Neuronal stem cell (in vitro differentiated cells): ENCODE measurements at regions not wholly inside any gene's neighbourhood (a gene's known extent, or its start where the extent isn't known, plus 50 kb on each side); places are given as distances from the start of the nearest gene placed in this dataset.
"Not testable (repeated sequence)": the region's sequence is repeated elsewhere in the genome, so short reads cannot be mapped to it uniquely, and the experiment has no call there.

Experiments
- DNase-seq: peaks from one replicate; pipeline ENCODE4 v3.0.0-alpha.2; 2013; ENCODE audit warnings: low spot score
- H2AFZ ChIP-seq: one replicate; pipeline ENCODE4 v1.6.1; 2013; ENCODE audit warnings: mild to moderate bottlenecking, low read length, inconsistent platforms
- H2AK5ac ChIP-seq: 2 replicates; pipeline ENCODE4 v1.6.1; 2013; ENCODE audit warnings: low read depth, mild to moderate bottlenecking, inconsistent platforms, low read length, moderate library complexity, mixed read lengths
- H2BK120ac ChIP-seq: 2 replicates; pipeline ENCODE4 v1.6.1; 2013; ENCODE audit warnings: low read depth, mild to moderate bottlenecking, inconsistent platforms, low read length, moderate library complexity, mixed read lengths
- H2BK12ac ChIP-seq: one replicate; pipeline ENCODE4 v1.6.1; 2013; ENCODE audit warnings: low read length, inconsistent platforms
- H2BK15ac ChIP-seq: 2 replicates; pipeline ENCODE4 v1.6.1; 2013; ENCODE audit warnings: mild to moderate bottlenecking, low read length, inconsistent platforms, mixed read lengths
- H2BK5ac ChIP-seq: one replicate; pipeline ENCODE4 v1.6.1; 2013; ENCODE audit warnings: inconsistent platforms, mild to moderate bottlenecking, low read length, moderate library complexity
- H3K14ac ChIP-seq: one replicate; pipeline ENCODE4 v1.6.1; 2013; ENCODE audit warnings: low read length, inconsistent platforms
- H3K18ac ChIP-seq: 2 replicates; pipeline ENCODE4 v1.6.1; 2013; ENCODE audit warnings: low read length, inconsistent platforms
- H3K23ac ChIP-seq: 2 replicates; pipeline ENCODE4 v1.6.1; 2013; ENCODE audit warnings: low read depth, mild to moderate bottlenecking, mixed read lengths, low read length, inconsistent platforms; ENCODE audit not compliant: poor library complexity
- H3K27ac ChIP-seq: replicated peaks from 3 replicates; pipeline ENCODE4 v1.5.1; 2013; ENCODE audit warnings: low read length, inconsistent platforms
- H3K27me3 ChIP-seq, 3 experiments: 2 replicates each; pipeline ENCODE4 v1.6.1; 2013; ENCODE audit warnings: low read length in 3 of 3, mild to moderate bottlenecking in 2 of 3, inconsistent platforms in 1 of 3, low read depth in 1 of 3, mixed read lengths in 1 of 3, moderate library complexity in 1 of 3; ENCODE audit not compliant: control insufficient read depth in 3 of 3, insufficient read depth in 3 of 3
- H3K36me3 ChIP-seq, 2 donors: replicated peaks in 1 of 2; 2 replicates each; pipeline ENCODE4 v1.6.1; 2013; ENCODE audit warnings: low read length in 2 of 2; ENCODE audit not compliant: control insufficient read depth in 2 of 2, insufficient read depth in 2 of 2
- H3K4ac ChIP-seq: 2 replicates; pipeline ENCODE4 v1.6.1; 2013; ENCODE audit warnings: inconsistent platforms, mild to moderate bottlenecking, low read length, moderate library complexity
- H3K4me1 ChIP-seq, 2 donors: 1 replicate in 1 of 2; 2 replicates in 1 of 2; pipeline ENCODE4 v1.6.1; 2013; ENCODE audit warnings: low read length in 2 of 2, low read depth in 1 of 2; ENCODE audit not compliant: control insufficient read depth in 2 of 2, insufficient read depth in 1 of 2
- H3K4me2 ChIP-seq: one replicate; pipeline ENCODE4 v1.6.1; 2013; ENCODE audit warnings: mild to moderate bottlenecking, low read length, inconsistent platforms; ENCODE audit not compliant: insufficient read depth, poor library complexity, severe bottlenecking
- H3K4me3 ChIP-seq, 2 donors: 2 replicates each; pipeline ENCODE4 v1.5.1; 2013; ENCODE audit warnings: low read length in 2 of 2, mild to moderate bottlenecking in 2 of 2, inconsistent platforms in 1 of 2, moderate library complexity in 1 of 2
- H3K79me1 ChIP-seq: one replicate; pipeline ENCODE4 v1.6.1; 2013; ENCODE audit warnings: low read depth, mild to moderate bottlenecking, inconsistent platforms, low read length, moderate library complexity
- H3K9ac ChIP-seq: one replicate; pipeline ENCODE4 v1.6.1; 2013; ENCODE audit warnings: mild to moderate bottlenecking, low read depth, low read length, inconsistent platforms; ENCODE audit not compliant: poor library complexity
- H3K9me3 ChIP-seq, 2 donors: replicated peaks in 1 of 2; 2 replicates each; pipeline versions ENCODE3 to v1.6.1; 2013; ENCODE audit warnings: low read length in 2 of 2, mild to moderate bottlenecking in 2 of 2, inconsistent platforms in 1 of 2, low read depth in 1 of 2, mixed read lengths in 1 of 2, moderate library complexity in 1 of 2; ENCODE audit not compliant: control insufficient read depth in 2 of 2, insufficient read depth in 1 of 2
- H4K8ac ChIP-seq: one replicate; pipeline ENCODE4 v1.6.1; 2013; ENCODE audit warnings: low read depth, mild to moderate bottlenecking, inconsistent platforms, low read length, moderate library complexity
- H4K91ac ChIP-seq: one replicate; pipeline ENCODE4 v1.6.1; 2013; ENCODE audit warnings: low read length, low read depth, mild to moderate bottlenecking, inconsistent platforms; ENCODE audit not compliant: poor library complexity
- WGBS, 2 donors: extraction: QIAGEN DNeasy Blood & Tissue Kit; methylation state at CpG; one replicate each; pipeline ENCODE4 v1.1.7; 2013; ENCODE audit warnings: missing lambda C conversion rate in 2 of 2, mixed read lengths in 1 of 2; ENCODE audit not compliant: insufficient read length in 2 of 2, insufficient replicate concordance in 1 of 2; ENCODE audit errors: extremely low coverage in 2 of 2; 5-methylcytosine and 5-hydroxymethylcytosine counted together

GRCh38 chr14:63147018-63147417, 57.2 kb upstream of the RHOJ start:
- Histone ChIP-seq H3K14ac (no peak overlapping the region), H3K4me2 (no peak overlapping the region), H2BK12ac (no peak overlapping the region), H3K9ac (no peak overlapping the region), H2BK120ac (no peak overlapping the region), H3K4me1 (no peaks in the 10 kb centered on the region), H4K8ac (no peak overlapping the region), H3K9me3 (peaks cover 0 to 3% of the 10 kb centered on the region in 2 donors), H2BK5ac (no peak overlapping the region), H2BK15ac (no peak overlapping the region), H3K27ac (no peak overlapping the region), H4K91ac (no peak overlapping the region), H3K27me3 (no peaks in the 10 kb centered on the region), H3K4ac (no peak overlapping the region), H3K23ac (no peak overlapping the region), H3K79me1 (no peaks in the 10 kb centered on the region), H3K36me3 (no peaks in the 10 kb centered on the region), H2AK5ac (no peak overlapping the region), H2AFZ (no peak overlapping the region), H3K4me3 (no peak overlapping the region), H3K18ac (no peak overlapping the region)
- no peak for DNase-seq
- no CpG with 5 or more reads among the region's 2 CpGs for WGBS, 2 donors

GRCh38 chr14:63134801-63135200, 69.4 kb upstream of the RHOJ start:
- H3K36me3 ChIP-seq = no peaks in the 10 kb centered on the region
- no peak overlapping the region for H3K4me3 ChIP-seq
- no peak overlapping the region for H2BK5ac ChIP-seq
- no peak overlapping the region for H3K14ac ChIP-seq
- H3K27ac ChIP-seq = no peak overlapping the region
- H4K8ac ChIP-seq = no peak overlapping the region
- peak; percentile 4 for DNase-seq
- no peak overlapping the region for H2BK120ac ChIP-seq
- no peaks in the 10 kb centered on the region for H3K9me3 ChIP-seq
- H3K4me2 ChIP-seq = no peak overlapping the region
- no peaks in the 10 kb centered on the region for H3K4me1 ChIP-seq
- no peak overlapping the region for H2BK15ac ChIP-seq
- no peaks in the 10 kb centered on the region for H3K79me1 ChIP-seq
- no peak overlapping the region for H3K9ac ChIP-seq
- H3K27me3 ChIP-seq = no peaks in the 10 kb centered on the region
- no CpG with 5 or more reads among the region's 2 CpGs for WGBS, 2 donors
- no peak overlapping the region for H4K91ac ChIP-seq
- H2AFZ ChIP-seq = no peak overlapping the region
- H3K23ac ChIP-seq = no peak overlapping the region
- H2BK12ac ChIP-seq = no peak overlapping the region
- H2AK5ac ChIP-seq = no peak overlapping the region
- H3K18ac ChIP-seq = no peak overlapping the region
- no peak overlapping the region for H3K4ac ChIP-seq

GRCh38 chr14:63130531-63130930, 73.7 kb upstream of the RHOJ start:
- Histone ChIP-seq H2BK12ac (no peak overlapping the region), H2BK15ac (no peak overlapping the region), H3K18ac (no peak overlapping the region), H4K8ac (no peak overlapping the region), H3K23ac (no peak overlapping the region), H3K4me3 (no peak overlapping the region), H2BK120ac (no peak overlapping the region), H3K4me1 (no peaks in the 10 kb centered on the region), H3K4ac (no peak overlapping the region), H3K36me3 (no peaks in the 10 kb centered on the region), H2AFZ (no peak overlapping the region), H3K27ac (no peak overlapping the region), H2BK5ac (no peak overlapping the region), H3K4me2 (no peak overlapping the region), H3K14ac (no peak overlapping the region), H3K27me3 (no peaks in the 10 kb centered on the region), H4K91ac (no peak overlapping the region), H3K79me1 (no peaks in the 10 kb centered on the region), H2AK5ac (no peak overlapping the region), H3K9ac (no peak overlapping the region), H3K9me3 (peaks cover 0 to 2% of the 10 kb centered on the region in 2 donors)
- no CpG with 5 or more reads among the region's 4 CpGs for WGBS, 2 donors
- DNase-seq = no peak

GRCh38 chr14:63106487-63106886, 61.2 kb upstream of the KCNH5 start:
- not testable (repeated sequence) for H2AK5ac ChIP-seq, H3K23ac ChIP-seq, H3K9ac ChIP-seq, H4K91ac ChIP-seq, H3K4me2 ChIP-seq, H3K4ac ChIP-seq, H3K18ac ChIP-seq, H3K27ac ChIP-seq, H3K9me3 ChIP-seq, H3K14ac ChIP-seq, H2AFZ ChIP-seq, H2BK120ac ChIP-seq, H2BK5ac ChIP-seq, H3K4me1 ChIP-seq, H3K27me3 ChIP-seq, H3K4me3 ChIP-seq, H3K36me3 ChIP-seq, H2BK15ac ChIP-seq, H4K8ac ChIP-seq, H3K79me1 ChIP-seq, H2BK12ac ChIP-seq, DNase-seq
- WGBS, 2 donors = no CpG with 5 or more reads among the region's 1 CpG
